T-helper 2 cell treated with Interferon-gamma antibody and Interleukin-4, amounts not matched to agents 5 μg/mL and 100 μg/mL, for 36 hours (primary cell): ENCODE measurements at regions not wholly inside any gene's neighbourhood (a gene's known extent, or its start where the extent isn't known, plus 50 kb on each side); places are given as distances from the start of the nearest gene placed in this dataset.
"Not testable (repeated sequence)": the region's sequence is repeated elsewhere in the genome, so short reads cannot be mapped to it uniquely, and the experiment has no call there.

Experiments
- DNase-seq: peaks from one replicate; pipeline ENCODE4 v3.0.0; 2021; ENCODE audit warnings: low spot score
- H3K27ac Mint-ChIP-seq: one replicate; pipeline ENCODE4 v1.8.0; 2021; ENCODE audit warnings: mild to moderate bottlenecking, mixed read lengths
- H3K27me3 Mint-ChIP-seq: one replicate; pipeline ENCODE4 v1.8.0; 2021; ENCODE audit warnings: low read depth, mixed read lengths
- H3K36me3 Mint-ChIP-seq: one replicate; pipeline ENCODE4 v1.8.0; 2021; ENCODE audit warnings: low read depth, mixed read lengths
- H3K4me1 Mint-ChIP-seq: one replicate; pipeline ENCODE4 v1.8.0; 2021; ENCODE audit warnings: low read depth, mixed read lengths
- H3K4me3 Mint-ChIP-seq: one replicate; pipeline ENCODE4 v1.8.0; 2022; ENCODE audit warnings: mild to moderate bottlenecking, moderate library complexity, mixed read lengths
- H3K9me3 Mint-ChIP-seq: one replicate; pipeline ENCODE4 v1.8.0; 2021; ENCODE audit warnings: mixed read lengths

- Mint-ChIP-seq H3K4me1 (no peaks in the 10 kb centered on the region), H3K27ac (no peak overlapping the region), H3K36me3 (no peaks in the 10 kb centered on the region), H3K27me3 (peaks cover 3% of the 10 kb centered on the region), H3K9me3 (no peaks in the 10 kb centered on the region), H3K4me3 (no peak overlapping the region)
- no peak for DNase-seq
Observed at GRCh38 chr12:34097213-34097612, 74.9 kb downstream of the ALG10 start.

DNA sequence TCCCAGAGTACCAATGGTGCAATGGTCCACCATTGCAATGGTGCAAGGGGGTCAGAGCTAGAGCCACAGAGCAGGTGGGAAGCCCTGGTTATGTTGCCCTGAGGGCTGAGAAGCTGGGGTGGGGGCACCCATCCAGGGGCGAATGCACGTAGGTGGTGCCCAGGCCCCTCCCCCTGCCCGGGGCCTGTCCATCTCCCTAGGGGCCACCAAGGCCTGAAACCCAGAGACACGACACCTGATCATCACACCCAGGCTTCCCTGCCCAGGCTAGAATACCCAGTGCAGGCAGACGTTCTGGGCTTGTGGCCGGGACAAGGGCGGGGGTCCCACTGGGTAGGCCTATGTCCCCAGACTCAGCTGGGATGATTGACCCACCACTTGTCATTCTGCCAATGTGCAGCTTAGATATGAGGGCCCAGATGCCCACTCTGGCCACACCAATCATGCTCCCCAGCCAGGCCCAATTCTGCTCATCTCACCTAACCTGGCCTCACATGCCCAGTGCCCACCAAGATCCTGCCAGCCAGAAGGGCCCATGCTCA, 83.2 kb downstream of the ALG10 start:
- peaks cover 8% of the 10 kb centered on the region for H3K27me3 Mint-ChIP-seq
- no peak overlapping the region for H3K27ac Mint-ChIP-seq
- H3K36me3 Mint-ChIP-seq, result no peaks in the 10 kb centered on the region
- H3K4me3 Mint-ChIP-seq, result no peak overlapping the region
- no peaks in the 10 kb centered on the region for H3K4me1 Mint-ChIP-seq
- H3K9me3 Mint-ChIP-seq, result no peaks in the 10 kb centered on the region
- DNase-seq, result no peak

DNA sequence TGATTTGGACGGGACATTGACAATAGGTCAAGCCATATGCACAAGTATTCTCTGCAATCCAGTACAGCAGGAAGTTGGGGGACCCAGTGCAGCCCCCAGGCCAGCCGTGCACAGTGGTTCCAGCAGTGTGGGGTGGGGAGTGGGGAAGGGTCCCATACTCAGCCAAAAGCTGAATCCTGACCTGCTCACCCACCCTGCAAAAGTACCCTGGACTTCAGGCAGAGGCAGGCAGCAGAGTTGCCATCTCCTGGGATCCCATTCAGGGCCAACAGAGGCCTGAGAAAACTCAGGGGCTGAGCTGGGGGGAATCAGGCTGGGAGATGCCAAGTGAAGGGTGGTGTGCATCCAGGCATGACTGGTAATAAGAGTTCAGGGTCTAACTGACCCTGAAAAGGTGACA, 83.9 kb downstream of the ALG10 start:
- no peaks in the 10 kb centered on the region for H3K4me1 Mint-ChIP-seq
- H3K27me3 Mint-ChIP-seq, result peaks cover 8% of the 10 kb centered on the region
- H3K36me3 Mint-ChIP-seq, result no peaks in the 10 kb centered on the region
- no peak overlapping the region for H3K4me3 Mint-ChIP-seq
- no peak for DNase-seq
- no peak overlapping the region for H3K27ac Mint-ChIP-seq
- H3K9me3 Mint-ChIP-seq, result no peaks in the 10 kb centered on the region

- no peak overlapping the region for H3K4me3 Mint-ChIP-seq
- H3K27ac Mint-ChIP-seq, result no peak overlapping the region
- H3K27me3 Mint-ChIP-seq, result peaks cover 8% of the 10 kb centered on the region
- DNase-seq, result no peak
- H3K36me3 Mint-ChIP-seq, result no peaks in the 10 kb centered on the region
- no peaks in the 10 kb centered on the region for H3K4me1 Mint-ChIP-seq
- no peaks in the 10 kb centered on the region for H3K9me3 Mint-ChIP-seq
Observed at GRCh38 chr12:34107016-34107415, 84.7 kb downstream of the ALG10 start.

GRCh38 chr12:34107781-34108404, 85.6 kb downstream of the ALG10 start:
- H3K27me3 Mint-ChIP-seq, result peaks cover 8% of the 10 kb centered on the region
- no peak for DNase-seq
- no peaks in the 10 kb centered on the region for H3K36me3 Mint-ChIP-seq
- no peak overlapping the region for H3K27ac Mint-ChIP-seq
- H3K4me3 Mint-ChIP-seq, result no peak overlapping the region
- no peaks in the 10 kb centered on the region for H3K4me1 Mint-ChIP-seq
- no peaks in the 10 kb centered on the region for H3K9me3 Mint-ChIP-seq

DNA sequence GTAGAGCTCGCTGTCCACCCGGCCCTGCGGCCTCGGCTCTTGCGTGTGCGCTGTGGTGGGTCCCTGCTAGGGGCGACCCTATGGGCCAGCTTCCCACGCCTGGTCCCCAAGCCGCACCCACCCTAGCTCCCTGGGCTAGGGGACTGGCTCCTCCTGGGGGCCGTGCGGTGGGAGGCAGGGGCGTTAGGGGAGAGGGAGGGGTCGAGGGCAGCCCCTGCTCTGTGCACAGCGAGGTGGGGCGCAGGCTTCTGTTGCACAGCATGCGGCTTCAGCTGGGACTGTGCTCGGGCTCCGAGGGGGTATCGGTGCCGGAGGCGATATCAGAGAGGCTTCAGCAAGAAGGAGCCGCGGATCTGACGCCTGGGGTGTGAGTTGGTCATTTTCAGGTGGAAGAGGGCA, 86.1 kb downstream of the ALG10 start:
- DNase-seq, result no peak
- Mint-ChIP-seq H3K36me3 (no peaks in the 10 kb centered on the region), H3K27me3 (peaks cover 8% of the 10 kb centered on the region), H3K9me3 (no peaks in the 10 kb centered on the region), H3K4me1 (no peaks in the 10 kb centered on the region), H3K4me3 (no peak overlapping the region), H3K27ac (no peak overlapping the region)

DNA sequence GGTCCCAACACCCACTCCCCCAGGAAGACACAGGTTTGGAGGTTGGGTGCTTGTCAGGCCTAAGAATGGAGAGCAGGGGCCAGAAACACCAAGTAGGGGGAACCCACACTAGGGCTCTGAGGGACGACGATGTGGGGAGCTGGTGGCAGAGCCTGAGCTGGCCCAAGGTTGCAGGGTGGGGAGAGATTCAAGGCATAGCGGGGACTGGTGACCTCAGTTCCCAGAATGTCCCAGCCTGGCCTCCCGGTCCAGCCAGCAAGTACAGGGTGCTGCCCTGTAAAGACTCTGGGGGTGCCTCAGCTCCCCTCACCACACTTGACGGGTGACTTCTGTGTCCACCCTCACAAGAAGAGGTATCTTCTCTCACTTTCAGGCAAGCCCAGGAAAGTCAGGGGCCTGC, 86.7 kb downstream of the ALG10 start:
- Mint-ChIP-seq H3K9me3 (no peaks in the 10 kb centered on the region), H3K27ac (no peak overlapping the region), H3K4me3 (no peak overlapping the region), H3K4me1 (no peaks in the 10 kb centered on the region), H3K36me3 (no peaks in the 10 kb centered on the region), H3K27me3 (peaks cover 8% of the 10 kb centered on the region)
- DNase-seq, result no peak

- no peaks in the 10 kb centered on the region for H3K9me3 Mint-ChIP-seq
- no peak overlapping the region for H3K27ac Mint-ChIP-seq
- H3K36me3 Mint-ChIP-seq, result no peaks in the 10 kb centered on the region
- no peak for DNase-seq
- H3K4me3 Mint-ChIP-seq, result no peak overlapping the region
- H3K27me3 Mint-ChIP-seq, result peaks cover 8% of the 10 kb centered on the region
- no peaks in the 10 kb centered on the region for H3K4me1 Mint-ChIP-seq
Observed at GRCh38 chr12:34109390-34109789, 87.1 kb downstream of the ALG10 start.

DNA sequence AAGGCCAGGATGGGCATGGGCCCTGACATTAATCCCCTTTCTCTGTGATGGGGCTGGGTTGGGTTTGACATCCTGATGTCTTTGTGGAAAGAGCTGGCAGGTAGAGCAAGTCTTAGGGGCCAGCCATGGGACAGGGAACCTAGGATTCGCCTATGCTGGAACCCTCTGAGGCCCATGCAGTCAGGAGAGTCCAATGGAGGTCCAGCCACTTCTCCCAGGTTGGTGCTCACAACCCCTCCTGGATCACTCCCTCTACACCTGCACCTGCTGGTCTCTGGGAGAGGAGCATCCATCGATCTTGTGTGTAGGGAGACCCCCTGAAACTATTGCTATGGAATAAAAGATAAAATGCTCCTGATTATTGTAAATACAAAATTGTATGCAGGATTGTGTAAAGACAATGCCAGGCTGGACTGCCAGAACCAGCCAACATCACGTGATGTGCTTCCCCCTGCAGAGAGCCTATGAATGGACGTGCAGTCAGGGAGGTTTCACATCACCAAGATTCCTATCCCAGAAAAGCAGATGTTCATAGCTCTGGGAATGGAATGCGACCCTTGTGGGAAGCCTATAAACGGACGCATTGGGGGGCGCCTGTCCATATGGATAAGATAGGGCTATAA, 87.7 kb downstream of the ALG10 start:
- not testable (repeated sequence) for H3K36me3 Mint-ChIP-seq, DNase-seq, H3K9me3 Mint-ChIP-seq, H3K4me1 Mint-ChIP-seq, H3K4me3 Mint-ChIP-seq, H3K27ac Mint-ChIP-seq, H3K27me3 Mint-ChIP-seq

GRCh38 chr12:34119366-34119765, 97.1 kb downstream of the ALG10 start:
- Mint-ChIP-seq H3K9me3 (no peaks in the 10 kb centered on the region), H3K27me3 (peaks cover 3% of the 10 kb centered on the region), H3K4me1 (no peaks in the 10 kb centered on the region), H3K27ac (no peak overlapping the region), H3K4me3 (no peak overlapping the region), H3K36me3 (no peaks in the 10 kb centered on the region)
- DNase-seq, result no peak

DNA sequence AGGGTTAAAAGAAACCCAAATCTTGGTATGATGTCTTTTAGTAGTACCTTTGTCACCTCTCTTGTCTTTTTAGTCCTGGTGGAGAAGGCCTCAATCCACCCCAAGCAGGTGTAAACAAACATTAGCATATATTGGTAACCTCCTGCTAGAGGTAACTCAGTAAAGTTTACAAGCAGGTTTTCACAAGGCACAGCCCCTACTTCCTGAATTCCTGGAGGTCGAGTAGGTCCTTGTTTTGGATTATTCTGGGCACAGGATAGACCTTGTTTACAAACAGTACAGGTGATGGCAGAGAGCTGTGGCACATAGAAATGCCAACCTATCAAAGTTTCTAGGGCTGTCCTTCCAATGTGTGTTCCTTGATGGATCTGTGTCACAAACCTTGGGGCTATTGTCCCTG, 99.1 kb downstream of the ALG10 start:
- H3K4me1 Mint-ChIP-seq, result peaks cover 11% of the 10 kb centered on the region
- no peak overlapping the region for H3K4me3 Mint-ChIP-seq
- no peak overlapping the region for H3K27ac Mint-ChIP-seq
- H3K27me3 Mint-ChIP-seq, result no peaks in the 10 kb centered on the region
- DNase-seq, result no peak
- H3K36me3 Mint-ChIP-seq, result no peaks in the 10 kb centered on the region
- H3K9me3 Mint-ChIP-seq, result no peaks in the 10 kb centered on the region

- not testable (repeated sequence) for H3K27me3 Mint-ChIP-seq, H3K4me3 Mint-ChIP-seq, H3K27ac Mint-ChIP-seq, H3K9me3 Mint-ChIP-seq, H3K36me3 Mint-ChIP-seq
- H3K4me1 Mint-ChIP-seq, result peaks cover 15% of the 10 kb centered on the region
- peak; percentile 31 for DNase-seq
Observed at GRCh38 chr12:34123092-34123491, 100.8 kb downstream of the ALG10 start.

DNA sequence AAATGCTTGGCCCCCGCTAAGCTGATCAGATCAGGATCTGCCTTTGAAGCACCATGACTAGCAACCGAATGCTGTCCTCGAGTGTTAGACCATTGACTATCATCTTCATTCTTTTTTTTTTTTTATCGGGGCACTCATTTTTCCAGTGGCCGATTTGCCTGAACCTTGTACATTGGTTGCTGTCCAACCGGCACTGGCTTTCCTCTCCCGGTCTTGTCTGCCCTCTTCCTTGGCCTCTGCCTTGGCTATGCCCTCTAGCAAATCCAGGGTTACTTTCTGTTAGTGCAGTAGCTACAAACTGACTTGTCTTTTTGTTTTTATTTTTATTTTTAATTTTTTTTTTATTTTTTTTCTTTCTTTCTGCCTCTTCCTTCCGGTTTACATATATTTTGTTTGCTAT, 102.3 kb downstream of the ALG10 start:
- Mint-ChIP-seq H3K36me3 (no peaks in the 10 kb centered on the region), H3K27me3 (peaks cover 6% of the 10 kb centered on the region), H3K27ac (no peak overlapping the region), H3K4me3 (no peak overlapping the region), H3K4me1 (peaks cover 15% of the 10 kb centered on the region), H3K9me3 (no peaks in the 10 kb centered on the region)
- no peak for DNase-seq

- peaks cover 15% of the 10 kb centered on the region for H3K4me1 Mint-ChIP-seq
- H3K9me3 Mint-ChIP-seq, result no peaks in the 10 kb centered on the region
- DNase-seq, result no peak
- H3K27ac Mint-ChIP-seq, result peak overlapping the region; percentile 84
- H3K27me3 Mint-ChIP-seq, result peaks cover 6% of the 10 kb centered on the region
- no peaks in the 10 kb centered on the region for H3K36me3 Mint-ChIP-seq
- peak overlapping the region; percentile 58 for H3K4me3 Mint-ChIP-seq
Observed at GRCh38 chr12:34126239-34126641, 103.9 kb downstream of the ALG10 start.

GRCh38 chr12:34126805-34127204, 104.5 kb downstream of the ALG10 start:
- peaks cover 15% of the 10 kb centered on the region for H3K4me1 Mint-ChIP-seq
- H3K27ac Mint-ChIP-seq, result peak overlapping the region; percentile 84
- no peaks in the 10 kb centered on the region for H3K36me3 Mint-ChIP-seq
- H3K27me3 Mint-ChIP-seq, result peaks cover 6% of the 10 kb centered on the region
- H3K4me3 Mint-ChIP-seq, result peak overlapping the region; percentile 58
- no peaks in the 10 kb centered on the region for H3K9me3 Mint-ChIP-seq
- no peak for DNase-seq
